CD14-positive monocyte (primary cell): ENCODE measurements at regions not wholly inside any gene's neighbourhood (a gene's known extent, or its start where the extent isn't known, plus 50 kb on each side); places are given as distances from the start of the nearest gene placed in this dataset.
"Not testable (repeated sequence)": the region's sequence is repeated elsewhere in the genome, so short reads cannot be mapped to it uniquely, and the experiment has no call there.

Experiments
- DNase-seq, 3 donors: peaks; one replicate each; pipeline ENCODE4 v3.0.0-alpha.2; 2011 to 2022
- H2AFZ ChIP-seq: 2 replicates; pipeline ENCODE4 v1.6.0; 2012; ENCODE audit warnings: mild to moderate bottlenecking, low read depth, low read length, inconsistent platforms; ENCODE audit not compliant: insufficient read depth, poor library complexity, severe bottlenecking
- H3K27ac ChIP-seq, 2 donors: 1 replicate in 1 of 2; 2 replicates in 1 of 2; pipeline ENCODE4 v1.5.1; 2012 to 2013; ENCODE audit warnings: low read length in 2 of 2, control low read depth in 1 of 2, inconsistent platforms in 1 of 2, low read depth in 1 of 2, mild to moderate bottlenecking in 1 of 2
- H3K27me3 ChIP-seq, 2 donors: one replicate each; pipeline versions ENCODE4 v1.6.0 to v1.6.1; 2011 to 2013; ENCODE audit warnings: low read length in 2 of 2; ENCODE audit not compliant: control insufficient read depth in 2 of 2, insufficient read depth in 2 of 2
- H3K36me3 ChIP-seq, 2 donors: replicated peaks in 1 of 2; 1 replicate in 1 of 2; 2 replicates in 1 of 2; pipeline versions ENCODE4 v1.5.1 to v1.6.1; 2012 to 2013; ENCODE audit warnings: low read length in 2 of 2, control low read depth in 1 of 2, inconsistent platforms in 1 of 2, mild to moderate bottlenecking in 1 of 2; ENCODE audit not compliant: insufficient read depth in 2 of 2, control insufficient read depth in 1 of 2
- H3K4me1 ChIP-seq, 2 donors: 1 replicate in 1 of 2; 2 replicates in 1 of 2; pipeline versions ENCODE4 v1.5.1 to v1.6.1; 2012 to 2013; ENCODE audit warnings: low read length in 2 of 2, control low read depth in 1 of 2, inconsistent platforms in 1 of 2, mild to moderate bottlenecking in 1 of 2, moderate library complexity in 1 of 2; ENCODE audit not compliant: insufficient read depth in 2 of 2, control insufficient read depth in 1 of 2
- H3K4me2 ChIP-seq: replicated peaks from 2 replicates; pipeline ENCODE3; 2012; ENCODE audit warnings: low read length, moderate library complexity, mild to moderate bottlenecking; ENCODE audit not compliant: poor library complexity, severe bottlenecking; ENCODE audit errors: extremely low read depth
- H3K4me3 ChIP-seq, 3 experiments: fragments of 200-600 bp in 1 of 3; sonication (generic) in 1 of 3; replicated peaks in 1 of 3; 1 replicate in 2 of 3; 2 replicates in 1 of 3; pipeline ENCODE4 v1.5.1; 2011 to 2013; ENCODE audit warnings: low read length in 3 of 3, mild to moderate bottlenecking in 3 of 3, control low read depth in 2 of 3, low read depth in 2 of 3, inconsistent platforms in 1 of 3, moderate library complexity in 1 of 3
- H3K79me2 ChIP-seq: 2 replicates; pipeline ENCODE4 v1.6.0; 2012; ENCODE audit warnings: mild to moderate bottlenecking, control low read depth, inconsistent platforms, low read length, moderate library complexity; ENCODE audit not compliant: insufficient read depth
- H3K9ac ChIP-seq: 2 replicates; pipeline ENCODE4 v1.6.0; 2017; ENCODE audit warnings: low read length, mild to moderate bottlenecking; ENCODE audit not compliant: insufficient read depth, poor library complexity, severe bottlenecking
- H3K9me3 ChIP-seq, 2 donors: replicated peaks in 1 of 2; 1 replicate in 1 of 2; 2 replicates in 1 of 2; pipeline versions ENCODE4 v1.5.1 to v1.6.1; 2012 to 2013; ENCODE audit warnings: low read length in 2 of 2, control low read depth in 1 of 2; ENCODE audit not compliant: control insufficient read depth in 1 of 2, insufficient read depth in 1 of 2
- H4K20me1 ChIP-seq: 2 replicates; pipeline ENCODE4 v1.6.0; 2012; ENCODE audit warnings: mild to moderate bottlenecking, low read length, control low read depth, moderate library complexity; ENCODE audit not compliant: insufficient read depth
- H3K27ac Mint-ChIP-seq, 7 donors: one replicate each; pipeline ENCODE4 v1.8.0; 2020; ENCODE audit warnings: mild to moderate bottlenecking in 7 of 7, mixed read lengths in 7 of 7, moderate library complexity in 6 of 7, inconsistent platforms in 2 of 7
- H3K27me3 Mint-ChIP-seq, 3 donors: one replicate each; pipeline ENCODE4 v1.8.0; 2021 to 2022; ENCODE audit warnings: low read depth in 3 of 3, mild to moderate bottlenecking in 3 of 3, mixed read lengths in 3 of 3, moderate library complexity in 3 of 3, inconsistent platforms in 1 of 3
- H3K36me3 Mint-ChIP-seq, 2 donors: one replicate each; pipeline ENCODE4 v1.8.0; 2020; ENCODE audit warnings: mixed read lengths in 2 of 2, inconsistent platforms in 1 of 2, mild to moderate bottlenecking in 1 of 2
- H3K4me1 Mint-ChIP-seq: one replicate; pipeline ENCODE4 v1.8.0; 2020; ENCODE audit warnings: mild to moderate bottlenecking, mixed read lengths
- H3K4me3 Mint-ChIP-seq, 2 donors: one replicate each; pipeline ENCODE4 v1.8.0; 2020; ENCODE audit warnings: mild to moderate bottlenecking in 2 of 2, mixed read lengths in 2 of 2, moderate library complexity in 1 of 2
- H3K9me3 Mint-ChIP-seq, 7 donors: one replicate each; pipeline ENCODE4 v1.8.0; 2020 to 2022; ENCODE audit warnings: mixed read lengths in 7 of 7, mild to moderate bottlenecking in 6 of 7, moderate library complexity in 6 of 7, inconsistent platforms in 2 of 7
- CTCF ChIP-seq: fragments of 200-600 bp; IDR thresholded peaks from one replicate; pipeline ENCODE4 v1.8.0; 2022; ENCODE audit warnings: antibody characterized with exemption, mild to moderate bottlenecking
- WGBS: methylation state at CpG from one replicate; pipeline ENCODE4 v1.1.5; 2013; ENCODE audit warnings: missing lambda C conversion rate; ENCODE audit not compliant: insufficient coverage; 5-methylcytosine and 5-hydroxymethylcytosine counted together
- intact Hi-C, 2 donors: fragments of 100-400 bp; cut with micrococcal nuclease; formaldehyde crosslinking; loops; one replicate each; pipeline versions ENCODE4 v1.15.0 to v1.15.1; 2023

DNA sequence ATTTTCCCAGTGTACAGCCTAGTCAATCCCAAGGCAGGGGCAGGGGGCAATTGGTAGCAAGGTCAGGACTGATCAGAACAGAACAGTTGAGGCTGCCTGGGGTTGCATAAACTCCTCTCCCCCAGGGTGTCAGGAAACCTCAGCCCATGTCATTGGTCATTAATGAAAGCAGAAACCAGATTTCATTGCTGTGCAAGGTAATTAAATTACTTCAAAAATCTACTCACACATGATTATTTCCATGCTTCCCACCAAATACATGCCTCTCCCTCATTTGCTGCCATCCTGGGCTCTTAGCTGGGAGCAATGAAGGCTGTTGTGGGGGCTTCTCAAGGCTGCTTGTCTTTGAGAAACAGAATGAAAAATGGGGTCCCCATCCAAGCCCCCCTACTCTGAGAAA lies 124.2 kb downstream of the PHETA1 start:
- no peak for TF ChIP-seq CTCF
- intact Hi-C loops, result no loop called here
- H2AFZ ChIP-seq, result no peak overlapping the region
- no peak overlapping the region for H3K9ac ChIP-seq
- Mint-ChIP-seq H3K4me3 (no peak overlapping the region), H3K4me1 (peaks cover 26% of the 10 kb centered on the region), H3K27ac (no peak overlapping the region), H3K36me3 (no peaks in the 10 kb centered on the region), H3K9me3 (peaks cover 4 to 27% (median 12%) of the 10 kb centered on the region in 7 donors), H3K27me3 (no peaks in the 10 kb centered on the region)
- H3K27me3 ChIP-seq, result no peaks in the 10 kb centered on the region
- no peak for DNase-seq
- H3K9me3 ChIP-seq, result peaks cover 5 to 9% of the 10 kb centered on the region in 2 donors
- no peaks in the 10 kb centered on the region for H4K20me1 ChIP-seq
- peaks cover 16 to 18% of the 10 kb centered on the region in 2 donors for H3K4me1 ChIP-seq
- H3K27ac ChIP-seq, result no peak overlapping the region
- no peak overlapping the region for H3K4me3 ChIP-seq
- H3K79me2 ChIP-seq, result no peaks in the 10 kb centered on the region
- no peaks in the 10 kb centered on the region for H3K36me3 ChIP-seq
- no peak overlapping the region for H3K4me2 ChIP-seq

GRCh38 chr12:111242817-111243216 lies 126.1 kb downstream of the PHETA1 start:
- H3K27ac ChIP-seq, H2AFZ ChIP-seq, H3K9me3 ChIP-seq, H3K4me1 ChIP-seq, intact Hi-C loops, H3K4me3 Mint-ChIP-seq, H3K4me3 ChIP-seq, H3K36me3 Mint-ChIP-seq, H3K79me2 ChIP-seq, DNase-seq, H3K27me3 Mint-ChIP-seq, H3K36me3 ChIP-seq, H3K9ac ChIP-seq, H3K27ac Mint-ChIP-seq, H3K27me3 ChIP-seq, H3K4me2 ChIP-seq, H4K20me1 ChIP-seq: not testable (repeated sequence)
- WGBS, result no CpG with 5 or more reads among the region's 1 CpG
- H3K4me1 Mint-ChIP-seq, result peaks cover 12% of the 10 kb centered on the region
- peaks cover 4 to 25% (median 12%) of the 10 kb centered on the region in 7 donors for H3K9me3 Mint-ChIP-seq
